ENCODE measurements at regions not wholly inside any gene's neighbourhood (a gene's known extent, or its start where the extent isn't known, plus 50 kb on each side); places are given as distances from the start of the nearest gene placed in this dataset.

DNA sequence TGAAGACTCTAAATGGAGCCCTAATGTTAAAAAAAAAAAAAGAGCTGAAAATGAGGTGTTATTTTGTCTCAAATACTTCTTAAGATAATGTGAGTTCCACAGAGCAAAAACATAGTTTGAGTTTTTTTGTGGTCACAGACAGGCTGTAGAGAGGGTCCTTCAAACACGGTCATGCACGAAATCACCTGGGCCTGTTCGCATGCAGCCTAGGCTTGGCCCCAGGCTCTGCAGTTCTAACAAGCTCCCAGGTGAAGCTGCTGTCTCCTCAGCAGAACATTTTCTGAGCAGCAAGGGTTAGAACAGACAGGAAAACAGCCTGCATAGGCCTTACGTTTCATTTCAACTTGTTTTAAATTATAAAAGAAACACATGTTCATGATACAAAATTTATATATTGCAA is 65.4 kb upstream of the TBPL2 start:
- in situ Hi-C loops (cut with MboI) = no loop called here
- POLR2A ChIA-PET = no interaction called here
- Histone ChIP-seq H3K9ac (ENCODE audit: control insufficient read depth, insufficient read depth, low read length) (no peak overlapping the region), H3K9me3 (replicated peaks; ENCODE audit: control insufficient read depth, insufficient read depth, low read length) (no peaks in the 10 kb centered on the region), H3K4me2 (ENCODE audit: control insufficient read depth, insufficient read depth) (no peak overlapping the region), H3K36me3 (ENCODE audit: control insufficient read depth in 2 of 2, insufficient read depth in 2 of 2, low read length in 1 of 2) (no peaks in the 10 kb centered on the region), H3K27ac (ENCODE audit: control insufficient read depth, insufficient read depth) (no peak overlapping the region), H3K27me3 (replicated peaks in 1 of 2; ENCODE audit: control insufficient read depth in 2 of 2, insufficient read depth in 2 of 2, low read length in 1 of 2) (no peaks in the 10 kb centered on the region), H2AFZ (ENCODE audit: control insufficient read depth, low read depth, low read length) (no peak overlapping the region), H3K4me1 (ENCODE audit: control insufficient read depth, insufficient read depth, low read length) (no peaks in the 10 kb centered on the region), H4K20me1 (ENCODE audit: control insufficient read depth, insufficient read depth) (no peaks in the 10 kb centered on the region), H3K79me2 (ENCODE audit: control insufficient read depth, insufficient read depth, low read length) (no peaks in the 10 kb centered on the region), H3K4me3 (no peak overlapping the region)
- BruUV-seq (replicated peaks) = no TSS peak
- SMC1A ChIA-PET (ENCODE audit: uncharacterized antibody, unreplicated experiment) = no interaction called here
- RAD21 ChIA-PET (ENCODE audit: unreplicated experiment) = no interaction called here
- intact Hi-C loops (cut with micrococcal nuclease; ENCODE audit: unreplicated experiment) = no loop called here
- FAIRE-seq = no peak
- no peak for TF ChIP-seq ZNF274 (IDR thresholded peaks at IDR 0.05; ENCODE audit: insufficient read depth, insufficient read length)
- TF ChIP-seq, protein P1, sequence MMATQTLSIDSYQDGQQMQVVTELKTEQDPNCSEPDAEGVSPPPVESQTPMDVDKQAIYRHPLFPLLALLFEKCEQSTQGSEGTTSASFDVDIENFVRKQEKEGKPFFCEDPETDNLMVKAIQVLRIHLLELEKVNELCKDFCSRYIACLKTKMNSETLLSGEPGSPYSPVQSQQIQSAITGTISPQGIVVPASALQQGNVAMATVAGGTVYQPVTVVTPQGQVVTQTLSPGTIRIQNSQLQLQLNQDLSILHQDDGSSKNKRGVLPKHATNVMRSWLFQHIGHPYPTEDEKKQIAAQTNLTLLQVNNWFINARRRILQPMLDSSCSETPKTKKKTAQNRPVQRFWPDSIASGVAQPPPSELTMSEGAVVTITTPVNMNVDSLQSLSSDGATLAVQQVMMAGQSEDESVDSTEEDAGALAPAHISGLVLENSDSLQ (IDR thresholded peaks at IDR 0.05) = no peak
- no peak for TF ChIP-seq NR2C1 (IDR thresholded peaks at IDR 0.05)
- no peak for TF ChIP-seq KLF5 (IDR thresholded peaks at IDR 0.05; ENCODE audit: partially characterized antibody)
- TF ChIP-seq NFYA (IDR thresholded peaks at IDR 0.05; ENCODE audit: borderline replicate concordance, low read depth, low read length) = no peak
- no peak for TF ChIP-seq TCF12 (IDR thresholded peaks at IDR 0.05; ENCODE audit: low read depth, low read length)
- TF ChIP-seq SMC3 (IDR thresholded peaks at IDR 0.05; ENCODE audit: borderline replicate concordance, low read length) = no peak
- TF ChIP-seq, protein P2, sequence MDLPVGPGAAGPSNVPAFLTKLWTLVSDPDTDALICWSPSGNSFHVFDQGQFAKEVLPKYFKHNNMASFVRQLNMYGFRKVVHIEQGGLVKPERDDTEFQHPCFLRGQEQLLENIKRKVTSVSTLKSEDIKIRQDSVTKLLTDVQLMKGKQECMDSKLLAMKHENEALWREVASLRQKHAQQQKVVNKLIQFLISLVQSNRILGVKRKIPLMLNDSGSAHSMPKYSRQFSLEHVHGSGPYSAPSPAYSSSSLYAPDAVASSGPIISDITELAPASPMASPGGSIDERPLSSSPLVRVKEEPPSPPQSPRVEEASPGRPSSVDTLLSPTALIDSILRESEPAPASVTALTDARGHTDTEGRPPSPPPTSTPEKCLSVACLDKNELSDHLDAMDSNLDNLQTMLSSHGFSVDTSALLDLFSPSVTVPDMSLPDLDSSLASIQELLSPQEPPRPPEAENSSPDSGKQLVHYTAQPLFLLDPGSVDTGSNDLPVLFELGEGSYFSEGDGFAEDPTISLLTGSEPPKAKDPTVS (IDR thresholded peaks at IDR 0.05; ENCODE audit: low read depth, low read length) = no peak
- TF ChIP-seq, protein P3, sequence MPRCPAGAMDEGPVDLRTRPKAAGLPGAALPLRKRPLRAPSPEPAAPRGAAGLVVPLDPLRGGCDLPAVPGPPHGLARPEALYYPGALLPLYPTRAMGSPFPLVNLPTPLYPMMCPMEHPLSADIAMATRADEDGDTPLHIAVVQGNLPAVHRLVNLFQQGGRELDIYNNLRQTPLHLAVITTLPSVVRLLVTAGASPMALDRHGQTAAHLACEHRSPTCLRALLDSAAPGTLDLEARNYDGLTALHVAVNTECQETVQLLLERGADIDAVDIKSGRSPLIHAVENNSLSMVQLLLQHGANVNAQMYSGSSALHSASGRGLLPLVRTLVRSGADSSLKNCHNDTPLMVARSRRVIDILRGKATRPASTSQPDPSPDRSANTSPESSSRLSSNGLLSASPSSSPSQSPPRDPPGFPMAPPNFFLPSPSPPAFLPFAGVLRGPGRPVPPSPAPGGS (IDR thresholded peaks at IDR 0.05; ENCODE audit: borderline replicate concordance, insufficient read depth, low read depth, low read length, poor library complexity, severe bottlenecking) = no peak
- no peak for TF ChIP-seq EZH2 (IDR thresholded peaks at IDR 0.05; ENCODE audit: borderline replicate concordance, control insufficient read depth, low read depth, low read length)
- TF ChIP-seq SIN3A (IDR thresholded peaks at IDR 0.05; ENCODE audit: low read depth, low read length) = no peak
- no peak for DNase-seq (ENCODE audit: low read depth, low spot score)
- 92% methylated on average over 4 of the region's 4 CpGs for WGBS (ENCODE audit: insufficient coverage, insufficient replicate concordance, low lambda C conversion rate, missing lambda C conversion rate)
- CTCF ChIA-PET = no interaction called here
- no peak for ATAC-seq
